GM18868 (cell line): ENCODE measurements at regions not wholly inside any gene's neighbourhood (a gene's known extent, or its start where the extent isn't known, plus 50 kb on each side); places are given as distances from the start of the nearest gene placed in this dataset.
A peak's percentile ranks its signal among the peaks of the same experiment; 100 is the strongest.

Source experiments
- ATAC-seq: cut with Tn5 transposase; IDR thresholded peaks from one replicate; pipeline ENCODE4 v1.9.1; 2021; ENCODE audit warnings: mild to moderate bottlenecking, moderate library complexity; ENCODE audit not compliant: unreplicated experiment

GRCh38 chr2:156837635-156838370, 401.6 kb downstream of the GPD2 start:
- no peak for ATAC-seq

- ATAC-seq, result peak; percentile 82
Observed at GRCh38 chr2:156841321-156841720, 405.1 kb downstream of the GPD2 start.

- ATAC-seq, result no peak
Observed at GRCh38 chr2:156845806-156846558, 409.8 kb downstream of the GPD2 start.

- ATAC-seq, result no peak
Observed at GRCh38 chr2:156852210-156852609, 405.3 kb upstream of the GALNT5 start.

GRCh38 chr2:156852681-156853080, 404.8 kb upstream of the GALNT5 start:
- ATAC-seq, result no peak

GRCh38 chr2:156864325-156864724, 393.2 kb upstream of the GALNT5 start:
- ATAC-seq, result no peak

GRCh38 chr2:156864753-156865152, 392.8 kb upstream of the GALNT5 start:
- ATAC-seq, result no peak

GRCh38 chr2:156867201-156867600, 390.3 kb upstream of the GALNT5 start:
- no peak for ATAC-seq

- no peak for ATAC-seq
Observed at GRCh38 chr2:156874707-156875106, 382.8 kb upstream of the GALNT5 start.

GRCh38 chr2:156883804-156884203, 373.7 kb upstream of the GALNT5 start:
- no peak for ATAC-seq

- no peak for ATAC-seq
Observed at GRCh38 chr2:156884216-156884615, 373.3 kb upstream of the GALNT5 start.

- ATAC-seq, result no peak
Observed at GRCh38 chr2:156890529-156891148, 366.9 kb upstream of the GALNT5 start.

GRCh38 chr2:156891609-156892008, 365.9 kb upstream of the GALNT5 start:
- ATAC-seq, result no peak

- peak; percentile 52 for ATAC-seq
Observed at GRCh38 chr2:156892467-156893281, 364.8 kb upstream of the GALNT5 start.

- ATAC-seq, result peak; percentile 95
Observed at GRCh38 chr2:156896294-156896693, 361.2 kb upstream of the GALNT5 start.

GRCh38 chr2:156897548-156897947, 360.0 kb upstream of the GALNT5 start:
- ATAC-seq, result no peak

GRCh38 chr2:156901373-156902031, 356.0 kb upstream of the GALNT5 start:
- no peak for ATAC-seq

GRCh38 chr2:156903335-156903734, 354.2 kb upstream of the GALNT5 start:
- no peak for ATAC-seq

- ATAC-seq, result peak; percentile 65
Observed at GRCh38 chr2:156907806-156908205, 349.7 kb upstream of the GALNT5 start.

- ATAC-seq, result peak; percentile 86
Observed at GRCh38 chr2:156908825-156909224, 348.7 kb upstream of the GALNT5 start.
